ENCODE measurements at regions not wholly inside any gene's neighbourhood (a gene's known extent, or its start where the extent isn't known, plus 50 kb on each side); places are given as distances from the start of the nearest gene placed in this dataset.

GRCh38 chr6:27062755-27063154, 184.7 kb upstream of the PRSS16 start:
- H4K5ac ChIP-seq (ENCODE audit: low read depth, low read length), result no peak overlapping the region
- no peak overlapping the region for H3K27ac ChIP-seq (ENCODE audit: insufficient read depth, low read length)
- no peaks in the 10 kb centered on the region for H3K36me3 ChIP-seq (ENCODE audit: control insufficient read depth, insufficient read depth, low read length)
- H4K20me1 ChIP-seq (ENCODE audit: insufficient read depth, low read length), result no peaks in the 10 kb centered on the region
- H2AFZ ChIP-seq (replicated peaks; ENCODE audit: low read length, poor library complexity), result no peak overlapping the region
- ATAC-seq (ENCODE audit: low read depth), result no peak
- H3K56ac ChIP-seq (ENCODE audit: extremely low read depth, insufficient read depth, low read length), result no peak overlapping the region
- ChIA-PET POLR2A (ENCODE audit: unreplicated experiment) (no interaction called here), CTCF (interaction anchor here (0.8 kb wide), 1 partner anchor 1757 kb away, joined by 3 read pairs; no protein-coding TSS in a partner anchor)
- H3K27me3 ChIP-seq (ENCODE audit: control insufficient read depth, insufficient read depth, low read length), result no peaks in the 10 kb centered on the region; the same call in 1 of the 2 replicates
- no peak overlapping the region for H2BK120ac ChIP-seq (ENCODE audit: low read depth, low read length)
- no peak overlapping the region for H4K91ac ChIP-seq (ENCODE audit: insufficient read depth, low read depth, low read length)
- DNase-seq, result no peak
- H3K4ac ChIP-seq (ENCODE audit: low read depth, low read length), result no peak overlapping the region
- no peaks in the 10 kb centered on the region for H3K9me1 ChIP-seq (ENCODE audit: insufficient read depth, low read length)
- no peak for TF ChIP-seq MAFK (IDR thresholded peaks at IDR 0.05; ENCODE audit: low read depth, low read length)
- TF ChIP-seq CHD1 (IDR thresholded peaks at IDR 0.05; ENCODE audit: low read depth, low read length), result no peak
- no peak for TF ChIP-seq ELK1 (IDR thresholded peaks at IDR 0.05; ENCODE audit: borderline replicate concordance, low read depth, low read length)
- TF ChIP-seq BHLHE40 (IDR thresholded peaks at IDR 0.05; ENCODE audit: low read depth, low read length), result no peak
- TF ChIP-seq FOS (IDR thresholded peaks at IDR 0.05; ENCODE audit: low read depth, low read length), result no peak
- TF ChIP-seq CEBPB (IDR thresholded peaks at IDR 0.05; ENCODE audit: low read depth, low read length), result no peak
- no peak for TF ChIP-seq MAZ (IDR thresholded peaks at IDR 0.05; ENCODE audit: borderline replicate concordance, low read depth, low read length)
- no peak for TF ChIP-seq SMC3 (IDR thresholded peaks at IDR 0.05; ENCODE audit: low read depth, low read length)
- TF ChIP-seq CTCF (conservative IDR thresholded peaks at IDR 0.05; ENCODE audit: low read depth, low read length), result no peak
- TF ChIP-seq RCOR1 (IDR thresholded peaks at IDR 0.05; ENCODE audit: insufficient replicate concordance, low read length), result no peak
- no peaks in the 10 kb centered on the region for H3K9me3 ChIP-seq (ENCODE audit: control insufficient read depth, insufficient read depth, low read length)
- no peak overlapping the region for H2AK9ac ChIP-seq (replicated peaks; ENCODE audit: low read depth, low read length, poor library complexity)
- H3K79me1 ChIP-seq (ENCODE audit: low read depth in 1 of 2, low read length in 2 of 2), result no peaks in the 10 kb centered on the region
- no peak overlapping the region for H2BK15ac ChIP-seq (ENCODE audit: low read depth, low read length)
- no peak overlapping the region for H2BK20ac ChIP-seq (ENCODE audit: low read depth, low read length)
- BruUV-seq (replicated peaks), result no TSS peak
- no peak overlapping the region for H3K14ac ChIP-seq (replicated peaks; ENCODE audit: low read depth, low read length)
- H3K4me3 ChIP-seq (ENCODE audit: insufficient read depth, low read depth, low read length), result no peak overlapping the region
- H3K4me2 ChIP-seq (ENCODE audit: low read depth, low read length), result no peak overlapping the region
- no peak overlapping the region for H3K18ac ChIP-seq (ENCODE audit: low read depth, low read length)
- no peak overlapping the region for H3K23ac ChIP-seq (ENCODE audit: low read depth, low read length)
- intact Hi-C loops (cut with micrococcal nuclease), result no loop called here
- no peak overlapping the region for H4K8ac ChIP-seq (ENCODE audit: low read depth in 2 of 2, low read length in 2 of 2)
- dilution Hi-C loops (cut with HindIII; ENCODE audit: low sequenced_read_pairs, unreplicated experiment), result no loop called here
- H3K4me1 ChIP-seq (ENCODE audit: control insufficient read depth, insufficient read depth, low read length), result no peaks in the 10 kb centered on the region
- in situ Hi-C loops (cut with MboI; ENCODE audit: low sequenced_read_pairs), result no loop called here
- H3K9ac ChIP-seq (ENCODE audit: low read depth, low read length), result no peak overlapping the region
- H2BK5ac ChIP-seq (ENCODE audit: low read depth, low read length, poor library complexity, severe bottlenecking), result no peak overlapping the region
- H2AK5ac ChIP-seq (ENCODE audit: low read depth, low read length), result no peak overlapping the region

Data from IMR-90 (cell line).